OCI-LY1 (cell line): ENCODE measurements at regions not wholly inside any gene's neighbourhood (a gene's known extent, or its start where the extent isn't known, plus 50 kb on each side); places are given as distances from the start of the nearest gene placed in this dataset.

Source experiments
- H2AFZ ChIP-seq: fragments of 200-600 bp; sonication (generic), shearing (Covaris generic); 2 replicates; pipeline ENCODE4 v1.6.0; 2014; ENCODE audit warnings: antibody characterized with exemption, mild to moderate bottlenecking, low read length
- H3F3A ChIP-seq: fragments of 200-600 bp; sonication (generic), shearing (Covaris generic); 2 replicates; pipeline ENCODE4 v1.6.0; 2014; ENCODE audit warnings: mild to moderate bottlenecking, antibody characterized with exemption, low read length, moderate library complexity; ENCODE audit not compliant: insufficient read depth
- H3K27ac ChIP-seq: fragments of 200-600 bp; sonication (generic); 2 replicates; pipeline ENCODE4 v1.5.1; 2014; ENCODE audit warnings: low read length, mixed run types, mild to moderate bottlenecking, low read depth; ENCODE audit not compliant: poor library complexity, severe bottlenecking
- H3K27me3 ChIP-seq: fragments of 200-600 bp; sonication (generic); 2 replicates; pipeline ENCODE4 v1.6.0; 2014; ENCODE audit warnings: antibody characterized with exemption, mild to moderate bottlenecking, low read length, moderate library complexity; ENCODE audit not compliant: insufficient read depth
- H3K36me3 ChIP-seq: fragments of 200-600 bp; sonication (generic); 2 replicates; pipeline ENCODE4 v1.6.1; 2014; ENCODE audit warnings: mild to moderate bottlenecking, antibody characterized with exemption, low read length, moderate library complexity, mixed read lengths; ENCODE audit not compliant: insufficient read depth
- H3K4me1 ChIP-seq: fragments of 200-600 bp; sonication (generic); 2 replicates; pipeline ENCODE4 v1.5.1; 2014; ENCODE audit warnings: mild to moderate bottlenecking, low read length, moderate library complexity; ENCODE audit not compliant: insufficient read depth, severe bottlenecking
- H3K4me2 ChIP-seq: fragments of 200-600 bp; sonication (generic), shearing (Covaris generic); 2 replicates; pipeline ENCODE4 v1.6.1; 2014; ENCODE audit warnings: low read length
- H3K4me3 ChIP-seq: fragments of 200-600 bp; sonication (generic); 2 replicates; pipeline ENCODE4 v1.5.1; 2014; ENCODE audit warnings: low read length, low read depth, mild to moderate bottlenecking, mixed read lengths; ENCODE audit not compliant: poor library complexity, severe bottlenecking
- H3K79me2 ChIP-seq: fragments of 200-600 bp; shearing (Covaris generic); 2 replicates; pipeline ENCODE4 v1.6.1; 2016; ENCODE audit warnings: mixed run types, low read length, mixed read lengths; ENCODE audit not compliant: insufficient read depth
- H3K9ac ChIP-seq: fragments of 200-600 bp; sonication (generic), shearing (Covaris generic); 2 replicates; pipeline ENCODE4 v1.6.1; 2014; ENCODE audit warnings: mild to moderate bottlenecking, low read length, mixed read lengths
- H3K9me2 ChIP-seq: fragments of 200-600 bp; sonication (generic), shearing (Covaris generic); 2 replicates; pipeline ENCODE4 v1.6.1; 2014; ENCODE audit warnings: low read depth, mild to moderate bottlenecking, low read length, mixed read lengths
- H3K9me3 ChIP-seq: fragments of 200-600 bp; shearing (Covaris generic); 2 replicates; pipeline ENCODE4 v1.6.1; 2014; ENCODE audit warnings: low read length, mixed read lengths
- H4K20me1 ChIP-seq: fragments of 200-600 bp; sonication (generic), shearing (Covaris generic); 2 replicates; pipeline ENCODE4 v1.6.0; 2016; ENCODE audit warnings: mild to moderate bottlenecking, low read length; ENCODE audit not compliant: insufficient read depth
- CTCF ChIP-seq: fragments of 200-600 bp; sonication (generic), shearing (Covaris generic); IDR thresholded peaks from 2 replicates; pipeline ENCODE4 v1.5.1; 2017; ENCODE audit warnings: mild to moderate bottlenecking, antibody characterized with exemption, low read length, moderate library complexity, mixed read lengths
- EZH2 ChIP-seq: fragments of 200-600 bp; sonication (generic), shearing (Covaris generic); IDR thresholded peaks from 2 replicates; pipeline ENCODE4 v1.8.0; 2017; ENCODE audit warnings: borderline replicate concordance, mixed run types, mild to moderate bottlenecking, antibody characterized with exemption, low read length, moderate library complexity, mixed read lengths

GRCh38 chr11:28728666-28729065 is 620.5 kb downstream of the METTL15 start:
- Histone ChIP-seq H3K4me3 (no peak overlapping the region), H3K36me3 (no peaks in the 10 kb centered on the region), H3K4me2 (no peak overlapping the region), H2AFZ (no peak overlapping the region), H3K27me3 (no peaks in the 10 kb centered on the region), H3K79me2 (no peaks in the 10 kb centered on the region), H3F3A (no peaks in the 10 kb centered on the region), H3K4me1 (no peaks in the 10 kb centered on the region), H3K27ac (no peak overlapping the region), H4K20me1 (no peaks in the 10 kb centered on the region), H3K9me3 (no peaks in the 10 kb centered on the region), H3K9ac (no peak overlapping the region), H3K9me2 (no peaks in the 10 kb centered on the region)
- TF ChIP-seq CTCF = no peak
- no peak for TF ChIP-seq EZH2

GRCh38 chr11:28727254-28727653 is 619.1 kb downstream of the METTL15 start:
- TF ChIP-seq EZH2 (no peak), CTCF (no peak)
- Histone ChIP-seq H3K4me1 (no peaks in the 10 kb centered on the region), H3K79me2 (no peaks in the 10 kb centered on the region), H3K9me2 (no peaks in the 10 kb centered on the region), H3F3A (no peaks in the 10 kb centered on the region), H4K20me1 (no peaks in the 10 kb centered on the region), H3K36me3 (no peaks in the 10 kb centered on the region), H3K27me3 (no peaks in the 10 kb centered on the region), H3K27ac (no peak overlapping the region), H3K4me3 (no peak overlapping the region), H3K4me2 (no peak overlapping the region), H3K9me3 (no peaks in the 10 kb centered on the region), H2AFZ (no peak overlapping the region), H3K9ac (no peak overlapping the region)

GRCh38 chr11:28726432-28726831 is 618.2 kb downstream of the METTL15 start:
- Histone ChIP-seq H3F3A (no peaks in the 10 kb centered on the region), H3K4me3 (no peak overlapping the region), H3K36me3 (no peaks in the 10 kb centered on the region), H3K79me2 (no peaks in the 10 kb centered on the region), H3K4me1 (no peaks in the 10 kb centered on the region), H3K9me2 (no peaks in the 10 kb centered on the region), H3K27me3 (no peaks in the 10 kb centered on the region), H3K27ac (no peak overlapping the region), H3K9ac (no peak overlapping the region), H3K4me2 (no peak overlapping the region), H3K9me3 (no peaks in the 10 kb centered on the region), H4K20me1 (no peaks in the 10 kb centered on the region), H2AFZ (no peak overlapping the region)
- no peak for TF ChIP-seq CTCF
- no peak for TF ChIP-seq EZH2
